ENCODE measurements at regions not wholly inside any gene's neighbourhood (a gene's known extent, or its start where the extent isn't known, plus 50 kb on each side); places are given as distances from the start of the nearest gene placed in this dataset.

DNA sequence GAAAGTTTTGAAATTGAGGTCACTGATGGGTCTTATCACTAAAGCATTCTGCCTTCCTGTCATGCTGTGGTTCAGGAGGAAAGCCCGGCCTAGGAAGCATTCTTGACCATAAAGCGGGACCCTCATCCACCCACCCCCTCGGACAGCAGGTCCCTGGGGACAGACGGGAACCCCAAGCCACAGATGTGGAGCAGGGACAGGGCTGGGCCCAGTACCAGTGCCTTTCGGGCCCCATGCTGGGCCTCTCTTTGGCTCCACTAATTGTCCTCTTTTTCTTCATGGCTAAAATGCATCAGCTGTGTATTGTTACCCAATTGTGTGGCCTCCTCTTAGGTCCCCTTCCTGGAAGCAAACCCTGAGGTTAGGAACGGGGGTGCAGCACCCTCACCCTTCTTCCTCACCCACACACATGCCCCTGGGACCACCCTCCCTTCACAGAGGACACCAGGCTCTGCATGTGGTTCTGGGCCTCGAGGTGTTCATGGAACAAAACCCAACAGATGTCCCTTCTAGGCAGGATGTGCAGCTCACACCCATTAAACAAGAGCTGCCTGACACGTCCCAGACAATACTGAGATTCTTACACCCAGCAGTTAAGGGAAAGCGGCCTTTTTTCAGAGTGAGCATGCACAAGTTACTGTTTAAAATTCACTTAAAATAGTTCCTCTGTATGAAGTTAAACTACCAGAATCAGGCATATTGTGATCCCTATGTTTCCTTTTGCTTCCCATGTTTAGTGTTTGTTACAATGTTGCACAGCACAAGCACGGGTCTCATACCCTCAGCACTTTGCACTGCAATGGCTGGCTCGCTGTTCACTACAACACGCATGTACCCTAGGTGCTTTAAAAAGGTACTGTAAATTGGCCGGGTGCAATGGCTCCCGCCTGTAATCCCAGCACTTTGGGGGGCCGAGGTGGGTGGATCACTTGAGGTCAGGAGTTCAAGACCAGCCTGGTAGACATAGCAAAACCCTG lies 807.6 kb downstream of the BRD1 start:
- in situ Hi-C loops (cut with MboI; ENCODE audit: low sequenced_read_pairs) = no loop called here

DNA sequence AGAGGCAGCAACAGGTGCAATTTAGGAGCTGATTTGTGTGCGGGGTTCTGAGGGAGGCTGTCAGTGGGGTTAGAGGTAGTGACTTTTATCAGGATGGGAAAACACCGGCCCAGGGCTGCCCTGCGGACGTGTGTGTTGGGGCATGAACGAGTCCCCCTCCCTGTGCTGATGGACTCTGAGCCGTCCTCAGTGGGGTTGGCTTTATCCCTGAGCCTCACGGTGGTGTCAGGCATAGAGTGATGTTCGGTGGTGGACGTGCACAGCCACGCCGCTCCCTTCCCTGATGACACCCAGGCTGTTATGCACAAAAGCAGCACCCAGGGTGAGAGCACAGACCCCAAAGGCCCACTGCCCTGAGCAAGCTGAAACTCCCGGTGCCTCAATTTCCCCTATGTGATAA lies 809.1 kb downstream of the BRD1 start:
- in situ Hi-C loops (cut with MboI; ENCODE audit: low sequenced_read_pairs) = no loop called here

DNA sequence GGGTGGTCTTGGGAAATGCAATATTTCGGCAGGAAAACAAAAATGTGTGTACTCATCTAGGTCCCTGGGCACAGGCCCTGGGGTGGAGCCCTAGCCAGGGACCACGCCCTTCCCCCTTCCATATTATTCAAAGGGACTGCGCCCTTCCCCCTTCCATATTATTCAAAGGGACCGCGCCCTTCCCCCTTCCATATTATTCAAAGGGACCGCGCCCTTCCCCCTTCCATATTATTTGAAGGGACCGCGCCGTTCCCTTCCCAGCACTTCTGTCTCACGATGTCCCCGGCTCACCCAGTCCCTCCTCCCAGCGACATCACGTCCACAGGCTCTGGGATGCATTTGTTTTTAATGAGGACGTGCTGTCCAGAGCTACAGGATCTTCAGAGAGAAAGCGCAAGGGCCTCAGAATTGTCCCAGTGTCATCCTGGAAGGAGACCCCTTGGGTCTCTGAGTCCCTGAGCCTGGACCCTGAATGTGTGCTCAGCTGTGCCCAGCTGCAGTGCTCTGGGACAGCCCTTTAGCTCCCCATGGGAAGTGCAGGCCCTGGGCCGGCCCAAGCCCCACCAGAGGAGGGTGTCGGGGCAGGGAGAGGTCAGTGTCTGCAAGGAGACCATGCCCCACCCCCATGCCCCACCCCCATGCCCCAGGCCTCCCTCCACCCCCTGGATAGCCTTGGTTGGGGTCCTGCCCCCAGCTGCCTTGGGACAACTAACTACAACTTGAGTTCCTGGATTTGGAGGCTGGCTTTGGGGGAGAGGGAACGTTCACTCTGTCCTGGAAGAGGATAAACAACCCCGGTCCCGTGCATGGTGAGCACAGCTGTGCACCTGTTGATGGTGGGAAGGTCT lies 810.0 kb downstream of the BRD1 start:
- in situ Hi-C loops (cut with MboI; ENCODE audit: low sequenced_read_pairs) = no loop called here

DNA sequence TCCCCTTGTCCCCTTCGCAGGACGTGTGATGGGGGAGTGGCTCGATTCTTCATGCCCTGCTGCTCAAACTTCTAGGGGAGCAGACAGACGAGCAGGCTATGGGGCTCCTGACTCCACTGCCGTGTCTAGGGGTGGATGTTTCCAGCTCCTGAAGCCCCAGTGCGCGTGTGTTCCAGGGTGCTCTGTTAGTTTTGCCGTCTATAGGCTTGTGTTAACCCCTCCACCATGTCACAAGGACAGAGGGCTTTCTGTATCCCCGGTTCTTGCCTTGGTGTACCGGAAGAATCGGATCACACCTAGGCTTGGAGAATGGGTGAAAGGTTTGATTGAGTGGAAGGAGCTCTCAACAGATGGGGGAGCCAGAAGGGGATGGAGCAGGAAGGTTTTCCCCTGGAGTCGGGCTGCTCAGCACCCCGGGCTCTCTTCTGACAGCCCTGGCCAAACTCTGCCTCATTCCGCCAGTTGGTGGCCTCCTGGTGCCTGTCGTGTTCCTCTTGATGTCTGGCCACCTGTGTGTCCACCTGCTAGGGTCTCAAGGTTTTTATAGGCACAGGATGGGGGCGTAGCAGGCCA lies 810.7 kb downstream of the BRD1 start:
- in situ Hi-C loops (cut with MboI; ENCODE audit: low sequenced_read_pairs) = no loop called here

DNA sequence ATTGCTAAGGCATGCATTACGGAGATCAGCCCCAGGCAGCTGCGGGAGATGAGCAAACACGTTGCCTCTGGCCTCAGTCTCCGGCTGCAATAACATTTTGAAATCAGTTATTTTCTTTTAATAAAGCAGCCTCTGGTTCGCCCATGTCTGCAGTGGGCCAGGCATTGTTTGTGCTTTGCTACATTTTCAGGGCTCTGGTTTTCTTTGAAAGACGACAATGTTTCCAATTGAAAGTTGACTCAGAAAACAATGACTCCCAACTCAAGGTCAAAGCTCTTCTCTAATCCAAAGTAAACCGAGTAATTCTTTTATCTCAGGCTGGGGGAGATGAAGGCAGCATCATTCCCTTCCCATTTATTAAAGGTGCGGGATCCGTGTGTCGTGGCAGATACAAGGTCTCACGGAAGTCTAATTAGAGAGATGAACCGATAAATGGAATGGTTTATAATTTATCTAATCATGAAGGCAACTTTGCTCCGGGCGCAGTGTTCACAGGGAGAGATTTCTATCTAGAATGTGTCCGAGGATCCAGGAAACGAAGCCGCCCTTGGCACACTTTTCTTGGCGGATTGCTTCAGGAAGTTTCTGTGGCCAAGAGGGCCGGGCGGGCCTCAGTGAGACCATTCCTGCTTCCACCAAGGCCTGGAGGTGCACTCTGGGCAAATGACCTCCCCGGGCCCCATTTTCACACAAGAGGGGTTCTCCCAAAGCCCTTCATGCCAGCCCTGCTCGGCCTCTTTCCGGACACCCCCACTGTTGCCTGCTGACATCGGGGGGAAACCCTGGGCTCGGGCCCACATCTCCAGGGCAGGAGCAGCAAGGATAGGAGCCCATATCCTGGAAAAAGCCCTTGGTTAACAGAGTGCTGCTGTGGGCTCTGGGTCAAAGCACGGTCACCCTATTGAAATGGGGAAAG lies 811.4 kb downstream of the BRD1 start:
- in situ Hi-C loops (cut with MboI; ENCODE audit: low sequenced_read_pairs) = no loop called here

DNA sequence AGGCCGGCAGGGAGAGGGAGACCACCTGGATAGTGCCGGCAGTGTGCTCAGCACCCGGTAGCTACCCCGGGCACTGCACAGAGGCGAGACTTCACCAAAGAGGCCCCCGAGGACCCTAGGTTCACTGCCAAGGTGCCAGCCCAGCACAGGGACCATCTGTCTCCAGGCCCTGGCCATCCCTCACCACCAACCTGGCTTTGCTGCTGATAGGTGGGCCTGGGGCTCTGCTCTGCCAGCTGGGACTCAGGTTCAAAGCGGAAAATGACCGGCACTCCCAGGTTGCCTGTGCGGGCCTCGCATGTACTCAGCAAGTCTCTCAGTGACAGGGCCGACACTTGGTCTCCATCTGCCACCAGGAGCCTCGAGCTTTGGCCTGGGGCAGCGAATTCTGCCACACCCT lies 812.2 kb downstream of the BRD1 start:
- in situ Hi-C loops (cut with MboI; ENCODE audit: low sequenced_read_pairs) = no loop called here

DNA sequence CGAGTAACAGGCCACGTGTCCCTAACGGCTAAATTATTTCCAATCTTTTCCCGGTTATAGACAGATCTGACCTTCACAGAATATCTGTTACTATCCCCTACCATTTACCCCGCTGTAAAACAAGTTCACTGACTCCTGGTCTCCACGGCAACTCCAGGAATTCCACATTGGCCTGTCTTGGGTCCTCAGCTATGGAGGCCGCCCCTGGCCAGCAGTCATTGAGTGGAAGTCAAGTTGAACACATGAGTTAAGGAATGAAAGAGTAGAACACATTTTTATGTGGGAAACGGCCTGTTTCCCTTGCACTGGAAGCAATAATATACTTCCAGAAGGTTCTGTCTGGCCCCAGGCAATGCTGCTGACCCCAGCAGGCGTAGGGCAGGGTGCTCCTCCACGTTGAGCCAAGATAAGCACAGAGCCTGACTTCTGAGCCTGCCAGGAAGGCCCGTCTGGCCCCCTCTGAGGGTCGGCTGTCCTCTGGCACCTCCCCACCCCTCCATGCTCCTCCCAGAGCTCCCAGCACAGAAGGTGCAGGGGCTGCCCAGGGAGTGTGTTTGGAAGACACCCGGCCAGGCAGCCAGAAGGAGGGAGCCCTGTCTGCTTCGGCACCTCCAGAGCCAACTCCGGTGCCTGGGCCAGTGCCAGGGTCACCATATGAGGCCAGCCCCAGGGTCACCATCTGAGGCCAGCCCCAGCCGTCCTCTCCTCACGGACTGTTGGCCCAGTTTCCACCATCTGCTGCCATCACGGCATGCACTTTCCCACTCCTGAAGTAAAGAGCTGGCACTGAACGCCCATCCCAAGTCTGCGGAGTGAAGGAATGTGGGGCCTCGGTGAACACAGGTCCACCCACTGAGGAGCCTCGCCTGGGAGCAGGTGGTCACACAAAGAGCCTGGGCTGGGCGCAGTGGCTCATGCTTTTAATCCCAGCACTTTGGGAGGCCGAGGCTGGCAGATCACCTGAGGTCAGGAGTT lies 813.2 kb downstream of the BRD1 start:
- in situ Hi-C loops (cut with MboI; ENCODE audit: low sequenced_read_pairs) = no loop called here

DNA sequence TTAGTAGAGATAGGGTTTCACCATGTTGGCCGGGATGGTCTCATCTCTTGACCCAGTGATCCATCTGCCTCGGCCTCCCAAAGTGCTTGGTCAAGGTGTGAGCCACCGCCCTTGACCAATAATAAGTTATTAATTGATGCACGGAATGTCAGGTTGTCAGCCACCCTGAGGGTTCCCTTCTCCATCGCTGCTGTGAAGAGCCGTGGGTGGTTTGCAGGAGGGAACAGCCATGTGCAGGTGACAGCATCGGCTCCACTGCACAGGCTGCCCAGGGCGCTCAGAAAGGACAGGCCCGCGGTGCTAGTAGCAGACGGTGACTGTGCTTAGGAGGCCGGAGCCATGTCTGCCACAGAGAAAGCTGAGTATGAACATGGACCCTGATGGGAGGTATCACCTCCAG lies 814.0 kb downstream of the BRD1 start:
- in situ Hi-C loops (cut with MboI; ENCODE audit: low sequenced_read_pairs) = no loop called here

DNA sequence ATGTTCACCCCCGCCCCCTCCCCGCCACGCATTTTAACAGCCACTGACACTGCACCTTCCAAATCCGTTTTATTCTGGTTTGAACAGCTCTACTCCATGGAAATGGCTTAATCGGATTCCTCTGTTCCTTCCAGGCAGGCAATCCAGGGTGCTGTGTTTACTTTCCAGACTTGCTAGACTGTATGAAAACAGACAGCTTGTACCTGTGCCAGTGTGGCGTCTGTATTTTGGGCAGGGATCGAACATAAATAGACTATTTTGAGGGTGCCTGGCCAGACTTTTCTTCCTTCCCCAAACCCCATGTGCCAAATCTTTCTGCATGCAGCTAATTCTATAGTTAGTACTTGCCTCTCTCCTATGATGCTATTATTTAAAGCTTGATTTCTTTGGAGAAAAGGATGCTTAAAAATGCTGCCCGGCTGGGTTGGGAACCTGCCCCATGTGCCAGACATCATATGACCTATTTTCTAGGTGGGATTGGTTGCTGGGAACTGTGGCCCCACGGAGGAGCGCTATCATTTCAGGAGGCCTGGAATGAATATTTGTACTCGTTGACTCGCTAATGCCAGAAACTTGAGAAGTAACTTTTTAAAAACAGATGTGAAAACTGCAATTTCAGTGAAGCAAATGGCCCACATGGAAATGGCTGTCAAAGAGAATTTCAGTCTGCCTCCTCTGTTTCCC lies 814.8 kb downstream of the BRD1 start:
- in situ Hi-C loops (cut with MboI; ENCODE audit: low sequenced_read_pairs) = no loop called here

DNA sequence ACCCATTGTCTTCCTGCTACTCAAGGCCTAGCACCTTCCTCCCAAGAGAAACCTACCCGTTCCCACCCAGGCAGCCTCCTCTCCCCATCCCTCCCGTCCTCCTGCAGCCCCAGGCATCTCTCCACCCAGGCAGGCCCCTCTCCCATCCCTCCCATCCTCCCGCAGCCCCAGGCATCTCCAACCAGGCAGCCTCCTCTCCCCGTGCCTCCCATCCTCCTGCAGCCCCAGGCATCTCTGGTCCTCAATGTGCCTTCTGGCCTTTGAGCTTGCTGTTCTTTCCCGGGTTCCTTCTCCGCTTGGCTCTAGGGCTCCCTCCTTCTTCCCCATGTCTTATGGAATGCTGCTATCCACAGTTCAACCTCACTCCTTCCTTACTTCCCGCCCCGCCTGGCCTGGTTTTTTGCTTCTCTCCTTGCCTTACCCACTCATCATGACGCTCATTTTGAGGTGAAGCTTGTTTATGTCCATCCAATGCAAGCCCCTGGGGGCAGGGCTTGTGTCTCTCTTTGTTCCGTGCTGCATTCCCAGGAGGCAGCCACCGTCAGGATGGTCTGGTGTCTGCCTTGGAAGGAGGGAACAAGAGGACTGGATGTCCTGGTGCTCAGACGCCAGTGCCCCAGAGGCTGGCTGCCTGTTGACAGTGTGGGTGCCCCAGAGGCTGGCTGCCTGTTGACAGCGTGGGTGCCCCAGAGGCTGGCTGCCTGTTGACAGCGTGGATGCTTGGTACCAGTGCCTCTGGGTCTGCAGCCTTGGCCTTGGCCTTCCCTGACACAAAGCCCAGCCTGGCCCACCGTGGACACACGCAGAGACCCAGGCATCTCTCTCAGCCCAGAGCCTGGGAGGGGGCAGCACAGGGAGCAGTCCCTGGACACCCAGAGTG lies 815.7 kb downstream of the BRD1 start:
- in situ Hi-C loops (cut with MboI; ENCODE audit: low sequenced_read_pairs) = no loop called here

DNA sequence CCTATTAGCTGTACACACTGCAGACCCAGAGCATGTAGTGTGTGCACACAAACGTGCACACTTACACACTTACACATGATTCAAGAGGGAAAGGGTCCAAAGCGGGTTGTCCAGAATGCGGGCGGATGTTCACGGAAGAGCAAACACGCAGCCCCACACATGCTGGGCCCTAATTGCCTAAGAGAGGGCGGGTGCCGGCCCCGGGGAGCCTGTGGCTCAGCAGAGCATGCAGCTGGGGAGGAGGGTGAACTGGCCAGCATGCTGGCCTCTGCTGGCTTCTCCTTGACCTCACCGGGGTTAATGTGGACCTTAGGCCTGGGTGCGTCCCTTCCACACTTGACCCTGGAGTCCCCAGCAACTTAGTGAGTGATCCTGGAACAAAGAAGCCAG lies 816.3 kb downstream of the BRD1 start:
- in situ Hi-C loops (cut with MboI; ENCODE audit: low sequenced_read_pairs) = no loop called here

DNA sequence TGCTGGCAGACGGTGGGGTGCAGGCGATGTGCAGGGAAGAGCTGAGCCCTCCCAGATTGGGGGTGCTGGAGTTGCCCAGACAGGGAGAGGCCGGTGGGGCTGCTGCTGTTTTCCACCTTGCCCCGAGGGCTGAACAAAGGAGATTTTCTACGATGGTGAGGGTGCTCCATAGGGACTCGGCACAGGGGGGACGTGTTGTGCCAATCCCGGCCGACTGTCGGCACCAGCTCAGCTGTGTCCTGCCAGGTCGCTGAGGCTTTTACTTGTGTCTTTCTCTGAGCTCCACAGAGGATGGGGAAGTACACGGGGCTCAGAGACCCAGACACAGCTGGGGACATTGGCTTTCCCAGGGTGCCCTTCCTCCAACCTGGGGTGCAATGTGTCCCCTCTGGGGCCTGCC lies 816.8 kb downstream of the BRD1 start:
- in situ Hi-C loops (cut with MboI; ENCODE audit: low sequenced_read_pairs) = no loop called here

DNA sequence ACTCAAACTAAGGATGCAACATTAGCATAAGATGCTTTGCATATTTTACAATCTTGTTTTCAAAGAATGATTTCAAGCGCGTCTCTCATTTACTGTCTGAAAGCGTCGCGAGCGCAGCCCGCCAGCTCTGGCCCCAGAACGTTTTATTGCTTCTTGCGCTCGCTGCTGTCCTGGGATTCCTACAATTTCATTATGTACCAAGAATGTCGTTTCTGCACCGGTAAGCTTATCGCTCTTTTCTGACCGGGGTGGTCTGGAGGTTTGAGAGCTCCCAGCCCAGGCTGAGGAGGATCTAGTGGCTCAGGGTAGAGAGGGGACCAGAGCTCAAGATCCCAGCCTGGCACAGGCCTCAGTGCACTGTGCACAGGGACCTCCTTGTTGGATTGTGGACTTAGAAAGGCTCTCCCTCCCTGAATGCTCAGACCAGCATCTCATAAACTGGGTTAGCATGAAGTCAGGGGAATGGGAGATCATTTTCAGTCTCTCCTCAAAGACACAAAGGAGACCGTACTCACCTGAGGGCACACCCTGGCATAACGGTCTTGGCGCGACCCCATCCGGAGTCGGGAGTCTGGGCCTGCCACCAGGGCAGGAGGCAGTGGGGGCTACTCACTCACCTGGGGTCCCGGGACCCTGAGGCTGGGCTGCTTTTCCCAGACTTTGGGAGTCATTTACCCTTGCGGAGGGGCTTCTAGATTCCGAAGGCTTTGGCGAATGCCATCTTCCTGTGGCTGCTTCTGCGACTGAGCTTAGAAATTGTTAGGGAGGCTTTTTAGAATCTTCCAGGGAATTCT lies 817.4 kb downstream of the BRD1 start:
- in situ Hi-C loops (cut with MboI; ENCODE audit: low sequenced_read_pairs) = no loop called here

DNA sequence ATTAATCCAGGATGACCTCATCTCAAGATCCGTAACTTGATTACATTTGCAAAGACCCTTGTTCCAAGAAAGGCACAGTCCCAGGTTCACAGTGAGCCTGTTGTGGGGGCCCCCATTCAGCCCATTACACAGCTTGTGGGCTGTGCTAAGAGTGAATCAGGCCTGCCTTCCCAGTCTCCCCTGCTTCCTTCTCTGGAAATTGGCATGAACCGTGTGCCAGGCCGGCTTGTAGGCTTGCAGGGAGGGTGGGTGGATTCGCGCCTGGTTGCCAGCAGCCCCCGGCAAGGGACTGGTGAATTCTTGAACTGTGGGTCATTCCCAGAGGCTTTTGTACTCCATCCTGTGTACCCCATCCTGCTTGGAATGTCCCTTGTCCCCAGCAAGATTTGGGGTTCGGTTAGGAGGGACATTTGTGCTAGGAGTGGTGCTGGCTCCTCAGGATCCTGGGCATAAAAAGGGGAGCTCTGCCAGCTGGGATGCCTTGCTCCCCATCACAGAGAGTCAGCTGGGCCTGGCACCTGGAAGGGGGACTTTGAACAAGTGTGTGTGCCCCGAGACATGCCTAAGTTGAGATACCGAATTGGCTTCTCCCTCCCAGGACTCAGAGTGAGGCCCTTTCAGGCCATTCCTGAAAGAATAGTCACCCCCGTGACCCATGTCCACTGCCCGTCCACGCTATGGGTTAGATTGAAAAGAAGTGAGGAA lies 818.2 kb downstream of the BRD1 start:
- in situ Hi-C loops (cut with MboI; ENCODE audit: low sequenced_read_pairs) = no loop called here

DNA sequence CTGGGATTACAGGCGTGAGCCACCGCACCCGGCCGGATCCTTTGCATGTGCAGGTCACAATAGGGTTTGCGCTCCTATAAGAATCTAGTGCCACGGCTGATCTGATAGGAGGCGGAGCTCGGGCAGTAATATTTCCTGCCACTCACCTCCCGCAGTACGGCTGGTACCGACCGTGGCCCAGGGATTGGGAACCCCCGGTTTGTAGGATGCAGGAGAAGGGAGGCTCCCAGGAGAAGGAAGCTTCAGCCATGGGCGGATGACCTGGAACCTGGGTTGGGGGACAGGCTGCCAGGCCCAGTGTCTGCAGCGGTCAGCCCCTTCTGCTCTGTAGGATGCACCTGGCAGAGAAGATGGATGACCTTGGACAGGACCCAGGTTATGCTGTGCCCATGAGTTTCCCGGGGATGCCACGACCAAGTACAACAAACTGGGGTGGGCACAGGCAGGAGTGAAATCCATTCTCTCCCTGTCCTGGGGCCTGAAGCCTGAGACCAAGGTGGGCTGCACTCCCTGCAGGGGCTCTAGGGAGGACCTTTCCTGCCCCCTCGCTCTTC lies 818.9 kb downstream of the BRD1 start:
- in situ Hi-C loops (cut with MboI; ENCODE audit: low sequenced_read_pairs) = no loop called here

DNA sequence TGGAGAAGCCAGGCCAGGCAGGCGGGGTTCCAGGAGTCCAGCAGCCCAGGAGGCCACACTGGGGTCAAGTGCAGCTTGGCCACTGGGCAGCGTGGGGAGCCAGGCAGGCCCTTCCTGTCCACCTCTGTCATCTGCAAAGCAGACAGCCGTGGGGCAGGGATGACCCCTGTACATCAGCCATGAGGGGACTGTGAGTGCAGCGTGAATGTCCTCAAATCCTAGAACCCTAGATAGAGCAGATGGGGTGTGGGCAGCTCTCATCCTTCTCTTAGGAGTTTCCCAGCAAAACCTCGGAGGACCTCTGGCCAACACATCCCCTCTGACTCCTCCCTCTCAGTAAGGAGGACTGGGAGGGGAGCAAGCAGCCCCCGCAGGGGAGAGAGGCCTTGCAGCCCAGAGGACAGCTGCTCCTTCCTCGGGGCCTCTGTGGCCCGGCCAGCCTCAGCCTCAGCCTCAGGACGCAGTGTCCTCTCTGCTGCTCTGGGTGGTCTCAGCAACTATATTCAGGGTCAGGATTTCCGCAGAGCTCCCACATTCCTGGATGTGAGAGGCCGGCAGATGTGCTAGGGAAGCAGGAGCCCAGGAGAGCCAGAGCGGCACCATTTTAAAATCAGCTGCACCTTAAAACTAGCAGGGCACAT lies 820.5 kb downstream of the BRD1 start:
- in situ Hi-C loops (cut with MboI; ENCODE audit: low sequenced_read_pairs) = no loop called here
